WI38 (cell line): ENCODE measurements at regions not wholly inside any gene's neighbourhood (a gene's known extent, or its start where the extent isn't known, plus 50 kb on each side); places are given as distances from the start of the nearest gene placed in this dataset.
"Not testable (repeated sequence)": the region's sequence is repeated elsewhere in the genome, so short reads cannot be mapped to it uniquely, and the experiment has no call there.

Experiments
- H3K4me3 ChIP-seq: 2 replicates; pipeline ENCODE4 v1.5.1; 2011; ENCODE audit warnings: low read depth, mild to moderate bottlenecking, control low read depth, low read length
- TF ChIP-seq, protein P1 (sequence below): IDR thresholded peaks from 2 replicates; pipeline ENCODE4 v1.5.1; 2012; ENCODE audit warnings: low read depth, mild to moderate bottlenecking, control low read depth, low read length

DNA sequence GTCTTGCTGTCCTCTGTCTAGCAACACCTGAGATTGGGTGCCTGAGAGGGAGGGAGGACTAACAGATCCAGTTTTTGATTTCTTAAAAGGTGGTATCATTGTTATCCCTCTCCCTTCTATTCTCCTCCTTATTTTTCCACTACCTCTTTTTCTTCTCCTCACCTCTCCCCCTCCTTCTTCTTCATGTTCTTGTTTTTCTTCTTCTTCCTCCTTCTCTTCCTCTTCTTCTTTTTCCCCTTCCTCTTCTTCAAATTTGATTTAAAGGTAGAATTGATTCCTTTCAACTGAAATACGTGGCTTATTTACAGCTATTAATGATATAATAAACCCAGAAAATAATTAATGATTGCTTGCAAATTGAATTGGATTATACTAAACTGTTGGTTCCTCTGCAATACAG lies 256.8 kb upstream of the BTG1 start:
- TF ChIP-seq, protein P1, sequence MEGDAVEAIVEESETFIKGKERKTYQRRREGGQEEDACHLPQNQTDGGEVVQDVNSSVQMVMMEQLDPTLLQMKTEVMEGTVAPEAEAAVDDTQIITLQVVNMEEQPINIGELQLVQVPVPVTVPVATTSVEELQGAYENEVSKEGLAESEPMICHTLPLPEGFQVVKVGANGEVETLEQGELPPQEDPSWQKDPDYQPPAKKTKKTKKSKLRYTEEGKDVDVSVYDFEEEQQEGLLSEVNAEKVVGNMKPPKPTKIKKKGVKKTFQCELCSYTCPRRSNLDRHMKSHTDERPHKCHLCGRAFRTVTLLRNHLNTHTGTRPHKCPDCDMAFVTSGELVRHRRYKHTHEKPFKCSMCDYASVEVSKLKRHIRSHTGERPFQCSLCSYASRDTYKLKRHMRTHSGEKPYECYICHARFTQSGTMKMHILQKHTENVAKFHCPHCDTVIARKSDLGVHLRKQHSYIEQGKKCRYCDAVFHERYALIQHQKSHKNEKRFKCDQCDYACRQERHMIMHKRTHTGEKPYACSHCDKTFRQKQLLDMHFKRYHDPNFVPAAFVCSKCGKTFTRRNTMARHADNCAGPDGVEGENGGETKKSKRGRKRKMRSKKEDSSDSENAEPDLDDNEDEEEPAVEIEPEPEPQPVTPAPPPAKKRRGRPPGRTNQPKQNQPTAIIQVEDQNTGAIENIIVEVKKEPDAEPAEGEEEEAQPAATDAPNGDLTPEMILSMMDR, result no peak
- H3K4me3 ChIP-seq, result no peak overlapping the region

DNA sequence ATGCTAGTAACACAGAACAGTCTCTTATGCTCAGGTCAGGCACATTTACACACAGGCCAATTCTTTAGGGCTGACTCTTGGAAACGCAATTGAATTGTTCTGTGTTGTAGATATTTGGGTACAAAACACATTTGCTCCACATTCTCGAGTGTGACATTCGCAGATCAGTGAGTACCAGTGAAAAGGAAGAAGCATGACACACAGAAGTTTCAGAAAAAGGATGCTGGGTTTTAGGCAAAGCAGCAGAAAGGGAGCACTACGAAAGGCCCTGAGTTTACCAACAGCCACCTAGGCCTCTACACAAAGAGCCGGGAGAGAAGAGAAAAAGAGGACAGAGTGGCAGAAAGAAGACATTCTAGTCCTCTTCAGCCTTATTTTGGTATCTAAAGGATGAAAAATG lies 254.4 kb upstream of the BTG1 start:
- no peak overlapping the region for H3K4me3 ChIP-seq
- TF ChIP-seq, protein P1, result no peak

DNA sequence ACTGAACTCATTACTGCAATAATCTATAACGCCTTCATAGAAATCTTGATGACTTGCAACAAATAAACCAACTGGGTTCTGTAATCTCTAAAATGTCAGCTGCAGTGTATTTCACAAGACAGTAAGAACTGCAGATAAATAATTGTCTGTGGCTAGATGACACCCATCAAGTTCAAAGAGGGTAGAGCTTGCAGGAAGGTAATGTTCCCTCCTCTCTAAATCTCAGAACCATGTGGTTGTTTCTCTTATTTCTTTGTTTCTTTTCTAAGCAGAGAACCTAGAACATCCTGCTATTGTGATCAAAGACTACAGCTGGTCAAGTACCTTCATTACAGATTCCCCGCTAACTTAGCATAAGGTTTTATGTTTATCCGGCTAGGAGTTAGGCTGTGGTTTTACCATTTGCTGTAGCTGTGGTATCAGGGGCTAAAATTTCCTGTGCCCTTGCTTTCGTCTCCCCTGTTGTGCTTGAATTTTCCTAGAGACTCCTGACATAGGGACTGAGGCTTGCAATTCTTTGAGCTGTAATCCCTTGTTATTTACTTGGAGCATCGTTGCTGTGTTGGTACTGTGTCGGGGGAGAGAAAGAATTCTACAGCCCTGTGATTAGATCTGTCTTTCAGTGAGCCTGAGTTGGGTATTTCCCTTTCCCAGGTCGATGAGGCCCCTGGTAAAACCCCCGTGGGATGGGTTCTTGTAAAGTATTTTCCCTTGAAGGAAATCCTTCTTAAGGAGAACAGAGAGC lies 253.1 kb upstream of the BTG1 start:
- TF ChIP-seq, protein P1, result no peak
- H3K4me3 ChIP-seq, result no peak overlapping the region

DNA sequence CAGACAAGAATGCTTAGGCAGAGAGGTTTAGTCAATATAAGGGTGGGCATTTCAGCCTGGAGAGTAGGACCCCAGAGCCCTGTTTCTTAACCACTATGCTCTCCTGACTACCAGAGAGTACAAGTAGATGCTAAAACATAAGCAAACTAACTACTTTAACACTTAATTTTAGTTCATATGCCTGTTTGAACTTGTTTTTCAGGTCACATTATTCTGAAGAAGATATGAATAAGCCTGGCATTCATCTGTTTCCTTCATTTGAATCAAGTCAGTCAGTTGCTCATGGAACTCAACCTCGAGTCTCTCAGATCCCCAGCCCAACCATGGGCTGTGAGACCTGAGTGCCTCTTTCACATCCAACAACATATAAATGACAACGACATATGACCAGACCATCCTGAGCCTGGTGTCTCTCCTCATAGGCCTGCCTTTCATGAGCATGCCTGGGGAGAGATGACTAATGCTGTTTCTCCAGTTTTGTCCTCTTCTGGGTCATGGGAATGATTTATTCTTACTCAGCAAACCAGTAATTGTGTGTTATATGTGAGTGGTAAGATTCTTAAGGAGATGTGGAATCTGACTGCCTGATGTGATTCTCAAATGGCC lies 251.1 kb upstream of the BTG1 start:
- H3K4me3 ChIP-seq, result no peak overlapping the region
- TF ChIP-seq, protein P1, result no peak

DNA sequence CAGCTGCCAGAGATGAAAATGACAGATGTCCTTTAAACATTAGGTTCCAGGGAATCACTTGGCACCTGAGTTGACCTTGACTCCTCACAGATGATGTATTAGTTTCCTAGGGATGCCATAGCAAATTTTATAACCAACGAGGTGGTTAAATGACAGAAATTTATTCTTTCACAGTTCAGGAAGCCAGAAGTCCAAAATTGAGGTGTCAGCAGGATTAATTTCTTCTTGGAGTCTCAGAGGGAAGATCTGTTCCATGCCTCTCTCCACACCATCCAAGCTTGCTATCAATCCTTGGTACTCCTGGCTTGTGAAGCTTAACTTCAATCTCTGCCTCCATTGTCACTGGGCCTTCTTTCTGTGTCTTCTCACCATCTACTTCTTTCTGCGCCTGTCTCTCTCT lies 249.7 kb upstream of the BTG1 start:
- no peak overlapping the region for H3K4me3 ChIP-seq
- TF ChIP-seq, protein P1, result no peak

DNA sequence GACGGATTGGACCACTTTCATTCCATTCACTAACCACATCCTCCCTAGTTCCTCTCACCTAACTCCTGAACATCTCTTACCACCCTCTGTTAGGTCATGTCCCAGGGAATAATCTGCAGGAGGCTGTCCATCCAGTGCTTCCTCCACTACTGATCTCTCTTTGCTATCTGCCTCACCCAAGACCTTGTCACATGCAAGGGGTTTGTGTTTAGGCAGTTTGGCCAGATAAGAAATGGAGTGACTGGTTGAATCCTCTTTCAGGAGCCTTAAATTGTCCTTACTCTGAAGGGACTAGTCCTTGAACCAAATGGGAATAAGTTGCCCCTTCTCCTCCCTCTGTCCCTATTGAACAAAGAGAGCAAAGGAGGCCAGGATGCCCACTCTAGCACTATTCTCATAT lies 249.2 kb upstream of the BTG1 start:
- TF ChIP-seq, protein P1, result no peak
- H3K4me3 ChIP-seq, result no peak overlapping the region

DNA sequence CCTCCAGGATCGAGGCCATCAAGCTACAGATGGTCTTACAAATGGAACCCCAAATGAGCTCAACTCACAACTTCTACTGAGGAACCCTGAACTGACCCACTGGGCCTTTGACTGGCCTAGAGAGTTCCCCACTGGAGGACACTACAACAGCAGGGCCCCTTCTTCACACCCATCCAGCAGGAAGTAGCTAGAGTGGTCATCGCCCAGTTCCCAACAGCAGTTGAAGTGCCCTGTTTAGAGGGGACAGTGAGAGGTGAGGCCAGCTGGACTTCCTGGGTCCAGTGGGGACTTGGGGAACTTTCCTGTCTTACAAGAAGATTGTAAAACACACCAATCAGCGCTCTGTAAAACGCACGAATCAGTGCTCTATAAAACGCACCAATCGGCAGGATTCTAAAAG lies 247.9 kb upstream of the BTG1 start:
- TF ChIP-seq, protein P1, result no peak
- H3K4me3 ChIP-seq, result no peak overlapping the region

DNA sequence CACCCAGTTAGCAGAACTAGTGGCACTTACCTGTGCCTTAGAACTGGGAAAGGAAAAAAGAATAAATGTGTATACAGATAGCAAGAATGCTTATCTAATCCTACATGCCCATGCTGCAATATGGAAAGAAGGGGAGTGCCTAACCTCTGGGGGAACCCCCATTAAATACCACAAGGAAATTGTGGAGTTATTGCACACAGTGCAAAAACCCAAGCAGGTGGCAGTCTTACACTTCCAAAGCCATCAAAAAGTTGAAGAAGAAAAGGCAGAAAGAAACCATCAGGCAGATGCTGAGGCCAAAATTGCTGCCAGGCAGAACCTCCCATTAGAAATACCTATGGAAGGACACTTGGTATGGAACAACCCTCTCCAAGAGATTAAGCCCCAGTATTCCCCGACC lies 246.1 kb upstream of the BTG1 start:
- H3K4me3 ChIP-seq, result not testable (repeated sequence)
